Glomerular visceral epithelial cell (primary cell): ENCODE measurements at regions not wholly inside any gene's neighbourhood (a gene's known extent, or its start where the extent isn't known, plus 50 kb on each side); places are given as distances from the start of the nearest gene placed in this dataset.
A peak's percentile ranks its signal among the peaks of the same experiment; 100 is the strongest.

Experiments used
- DNase-seq: peaks from one replicate; pipeline ENCODE4 v3.0.0-alpha.2; 2016; ENCODE audit errors: extremely low spot score

- DNase-seq: peak; percentile 8
These were observed 195.1 kb downstream of the C1D start for GRCh38 chr2:67867735-67868134.

- peak; percentile 88 for DNase-seq
These were observed 191.0 kb downstream of the C1D start for GRCh38 chr2:67871686-67872412.

GRCh38 chr2:67872481-67872880 lies 190.3 kb downstream of the C1D start:
- DNase-seq: peak; percentile 4

GRCh38 chr2:67873916-67874315 lies 188.9 kb downstream of the C1D start:
- no peak for DNase-seq

GRCh38 chr2:67876176-67876575 lies 186.6 kb downstream of the C1D start:
- no peak for DNase-seq

GRCh38 chr2:67877301-67877700 lies 185.5 kb downstream of the C1D start:
- DNase-seq: no peak

GRCh38 chr2:67878743-67879142 lies 184.1 kb downstream of the C1D start:
- no peak for DNase-seq

- DNase-seq: peak; percentile 76
These were observed 183.1 kb downstream of the C1D start for GRCh38 chr2:67879586-67880290.

- DNase-seq: peak; percentile 93
These were observed 182.5 kb downstream of the C1D start for GRCh38 chr2:67880291-67880761.

GRCh38 chr2:67881816-67882215 lies 181.0 kb downstream of the C1D start:
- no peak for DNase-seq

- no peak for DNase-seq
These were observed 179.3 kb downstream of the C1D start for GRCh38 chr2:67883316-67884087.

- no peak for DNase-seq
These were observed 174.3 kb downstream of the C1D start for GRCh38 chr2:67888351-67889005.

GRCh38 chr2:67889056-67889455 lies 173.7 kb downstream of the C1D start:
- no peak for DNase-seq

GRCh38 chr2:67891642-67892041 lies 171.2 kb downstream of the C1D start:
- no peak for DNase-seq

- DNase-seq: no peak
These were observed 170.4 kb downstream of the C1D start for GRCh38 chr2:67892339-67892846.

- no peak for DNase-seq
These were observed 167.4 kb downstream of the C1D start for GRCh38 chr2:67895227-67895941.

GRCh38 chr2:67896076-67896475 lies 166.7 kb downstream of the C1D start:
- no peak for DNase-seq

GRCh38 chr2:67896476-67896875 lies 166.3 kb downstream of the C1D start:
- DNase-seq: no peak

GRCh38 chr2:67898595-67898994 lies 164.2 kb downstream of the C1D start:
- no peak for DNase-seq

- DNase-seq: no peak
These were observed 163.6 kb downstream of the C1D start for GRCh38 chr2:67899187-67899586.

- no peak for DNase-seq
These were observed 162.0 kb downstream of the C1D start for GRCh38 chr2:67900826-67901225.
